OCI-LY7 (cell line): ENCODE measurements at regions not wholly inside any gene's neighbourhood (a gene's known extent, or its start where the extent isn't known, plus 50 kb on each side); places are given as distances from the start of the nearest gene placed in this dataset.
"Not testable (repeated sequence)": the region's sequence is repeated elsewhere in the genome, so short reads cannot be mapped to it uniquely, and the experiment has no call there.

Experiments
- BruUV-seq: library from RNA; stranded (reverse); fragments of 400-500 nt; replicated peaks from 2 replicates; lab custom pipeline; 2021; lab: Mats Ljungman, UMichigan
- CTCF ChIA-PET: fragments of 300-600 bp; sonication (Branson Sonifier 250); formaldehyde crosslinking; loops from one replicate; lab custom pipeline; 2022; ENCODE audit warnings: antibody characterized with exemption; ENCODE audit not compliant: unreplicated experiment; lab: Charles Lee
- POLR2A ChIA-PET: fragments of 300-600 bp; sonication (Branson Sonifier 250); formaldehyde crosslinking; loops from one replicate; lab custom pipeline; 2022; ENCODE audit warnings: antibody characterized with exemption; lab: Charles Lee
- DNase-seq: peaks from one replicate; pipeline ENCODE4 v3.0.0-alpha.2; 2015; ENCODE audit warnings: low spot score
- H2AFZ ChIP-seq: fragments of 200-600 bp; sonication (generic), shearing (Covaris generic); 2 replicates; pipeline ENCODE4 v1.6.1; 2014; ENCODE audit warnings: mild to moderate bottlenecking, antibody characterized with exemption, low read length, moderate library complexity
- H3K27ac ChIP-seq: fragments of 200-600 bp; sonication (generic); 2 replicates; pipeline ENCODE4 v1.5.1; 2014; ENCODE audit warnings: mixed run types, low read depth, mild to moderate bottlenecking, moderate library complexity, low read length, inconsistent platforms; ENCODE audit not compliant: poor library complexity, severe bottlenecking
- H3K36me3 ChIP-seq: fragments of 200-600 bp; sonication (generic); 2 replicates; pipeline ENCODE4 v1.6.1; 2014; ENCODE audit warnings: mild to moderate bottlenecking, antibody characterized with exemption, low read length, moderate library complexity, mixed read lengths; ENCODE audit not compliant: insufficient read depth
- H3K4me1 ChIP-seq: fragments of 200-600 bp; sonication (generic); 2 replicates; pipeline ENCODE4 v1.5.1; 2014; ENCODE audit warnings: mild to moderate bottlenecking, low read length; ENCODE audit not compliant: insufficient read depth, poor library complexity, severe bottlenecking
- H3K4me2 ChIP-seq: fragments of 200-600 bp; sonication (generic); 2 replicates; pipeline ENCODE4 v1.6.1; 2014; ENCODE audit warnings: mild to moderate bottlenecking, low read length
- H3K4me3 ChIP-seq: fragments of 200-600 bp; sonication (generic); 2 replicates; pipeline ENCODE4 v1.5.1; 2014; ENCODE audit warnings: mild to moderate bottlenecking, low read depth, low read length; ENCODE audit not compliant: poor library complexity, severe bottlenecking
- H3K79me2 ChIP-seq: fragments of 200-600 bp; sonication (generic); 2 replicates; pipeline ENCODE4 v1.6.1; 2016; ENCODE audit warnings: low read depth, mild to moderate bottlenecking, low read length, moderate library complexity, mixed read lengths; ENCODE audit not compliant: insufficient read depth
- H3K9me2 ChIP-seq: fragments of 200-600 bp; sonication (generic); 2 replicates; pipeline ENCODE4 v1.6.1; 2016; ENCODE audit warnings: mild to moderate bottlenecking, low read length, mixed read lengths; ENCODE audit not compliant: insufficient read depth
- H3K9me3 ChIP-seq: fragments of 200-600 bp; sonication (generic); 2 replicates; pipeline ENCODE4 v1.6.1; 2014; ENCODE audit warnings: mild to moderate bottlenecking, mixed run types, low read length, mixed read lengths
- H4K20me1 ChIP-seq: fragments of 200-600 bp; sonication (generic); 2 replicates; pipeline ENCODE4 v1.6.1; 2014; ENCODE audit warnings: mild to moderate bottlenecking, antibody characterized with exemption, low read length, moderate library complexity, mixed read lengths; ENCODE audit not compliant: insufficient read depth
- CTCF ChIP-seq: fragments of 200-600 bp; sonication (generic); conservative IDR thresholded peaks from 2 replicates; pipeline ENCODE4 v1.5.1; 2014; ENCODE audit warnings: mild to moderate bottlenecking, antibody characterized with exemption, low read length, moderate library complexity, mixed read lengths
- EZH2phosphoT487 ChIP-seq: fragments of 200-600 bp; sonication (generic); IDR thresholded peaks from 2 replicates; pipeline ENCODE4 v1.6.1; 2018; ENCODE audit warnings: low read depth, borderline replicate concordance, mild to moderate bottlenecking, mixed run types, antibody characterized with exemption, low read length, moderate library complexity, mixed read lengths
- intact Hi-C: fragments of 100-400 bp; cut with micrococcal nuclease; formaldehyde crosslinking; loops from one replicate; pipeline ENCODE4 v1.10.0; 2022; ENCODE audit not compliant: unreplicated experiment

GRCh38 chr3:101134331-101134730 lies 141.1 kb upstream of the ABI3BP start:
- H3K36me3 ChIP-seq = no peaks in the 10 kb centered on the region
- no peaks in the 10 kb centered on the region for H3K4me1 ChIP-seq
- H3K4me2 ChIP-seq = no peak overlapping the region
- no TSS peak for BruUV-seq
- DNase-seq = no peak
- no peaks in the 10 kb centered on the region for H3K9me3 ChIP-seq
- POLR2A ChIA-PET = no interaction called here
- CTCF ChIA-PET = no interaction called here
- H2AFZ ChIP-seq = no peak overlapping the region
- intact Hi-C loops = no loop called here
- H3K9me2 ChIP-seq = no peaks in the 10 kb centered on the region
- no peak for TF ChIP-seq CTCF
- TF ChIP-seq EZH2phosphoT487 = no peak
- H3K79me2 ChIP-seq = no peaks in the 10 kb centered on the region
- H4K20me1 ChIP-seq = no peaks in the 10 kb centered on the region
- H3K4me3 ChIP-seq = no peak overlapping the region
- H3K27ac ChIP-seq = no peak overlapping the region

GRCh38 chr3:101133652-101134051 lies 140.4 kb upstream of the ABI3BP start:
- no TSS peak for BruUV-seq
- POLR2A ChIA-PET = interaction anchor here (0.6 kb wide), 1 partner anchor 919 kb away, joined by 3 read pairs; no protein-coding TSS in a partner anchor

GRCh38 chr3:101133197-101133596 lies 140.0 kb upstream of the ABI3BP start:
- H3K9me3 ChIP-seq, H3K4me2 ChIP-seq, H3K4me1 ChIP-seq, H4K20me1 ChIP-seq, intact Hi-C loops, BruUV-seq, H3K27ac ChIP-seq, H3K36me3 ChIP-seq, H3K9me2 ChIP-seq, H3K4me3 ChIP-seq, DNase-seq, CTCF ChIA-PET, H2AFZ ChIP-seq, H3K79me2 ChIP-seq: not testable (repeated sequence)
- POLR2A ChIA-PET = interaction anchor here (0.6 kb wide), 1 partner anchor 920 kb away, joined by 3 read pairs; no protein-coding TSS in a partner anchor

More at GRCh38 chr3:101133652-101134051, 140.4 kb upstream of the ABI3BP start:
- TF ChIP-seq CTCF (no peak), EZH2phosphoT487 (no peak)
- Histone ChIP-seq H3K4me3 (no peak overlapping the region), H3K27ac (no peak overlapping the region), H3K9me3 (no peaks in the 10 kb centered on the region), H3K9me2 (no peaks in the 10 kb centered on the region), H2AFZ (no peak overlapping the region), H4K20me1 (no peaks in the 10 kb centered on the region), H3K4me1 (no peaks in the 10 kb centered on the region), H3K36me3 (no peaks in the 10 kb centered on the region), H3K79me2 (no peaks in the 10 kb centered on the region), H3K4me2 (no peak overlapping the region)
- CTCF ChIA-PET = no interaction called here
- DNase-seq = no peak
- intact Hi-C loops = no loop called here
